Stimulated activated CD4-positive, alpha-beta T cell treated with anti-CD3 and anti-CD28 coated beads, Interleukin-15, amount 100 ng/mL, for 24 hours (primary cell): ENCODE measurements at regions not wholly inside any gene's neighbourhood (a gene's known extent, or its start where the extent isn't known, plus 50 kb on each side); places are given as distances from the start of the nearest gene placed in this dataset.
A peak's percentile ranks its signal among the peaks of the same experiment; 100 is the strongest.
"Not testable (repeated sequence)": the region's sequence is repeated elsewhere in the genome, so short reads cannot be mapped to it uniquely, and the experiment has no call there.

Source experiments
- DNase-seq: peaks from one replicate; pipeline ENCODE4 v3.0.0-alpha.2; 2020

DNA sequence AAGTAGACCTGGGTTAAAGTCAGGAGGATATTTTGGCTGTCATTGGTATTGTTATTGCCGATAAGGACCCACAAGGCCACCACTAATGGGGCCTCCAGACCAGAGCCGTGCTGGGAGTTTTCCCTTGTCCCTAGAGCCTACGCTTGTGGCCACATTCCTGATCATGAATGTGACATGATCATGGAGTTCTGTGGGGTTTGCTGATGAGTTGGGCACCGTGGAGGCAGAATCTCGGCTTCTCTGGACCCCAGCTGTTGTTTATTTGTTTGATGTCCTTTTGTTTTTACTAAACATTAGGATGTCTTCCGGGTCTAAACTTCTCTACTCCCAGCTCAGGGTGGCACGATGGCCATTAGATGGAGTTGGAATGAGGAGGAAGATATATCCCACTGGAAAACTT, 74.9 kb upstream of the TMPRSS2 start:
- DNase-seq, result no peak

DNA sequence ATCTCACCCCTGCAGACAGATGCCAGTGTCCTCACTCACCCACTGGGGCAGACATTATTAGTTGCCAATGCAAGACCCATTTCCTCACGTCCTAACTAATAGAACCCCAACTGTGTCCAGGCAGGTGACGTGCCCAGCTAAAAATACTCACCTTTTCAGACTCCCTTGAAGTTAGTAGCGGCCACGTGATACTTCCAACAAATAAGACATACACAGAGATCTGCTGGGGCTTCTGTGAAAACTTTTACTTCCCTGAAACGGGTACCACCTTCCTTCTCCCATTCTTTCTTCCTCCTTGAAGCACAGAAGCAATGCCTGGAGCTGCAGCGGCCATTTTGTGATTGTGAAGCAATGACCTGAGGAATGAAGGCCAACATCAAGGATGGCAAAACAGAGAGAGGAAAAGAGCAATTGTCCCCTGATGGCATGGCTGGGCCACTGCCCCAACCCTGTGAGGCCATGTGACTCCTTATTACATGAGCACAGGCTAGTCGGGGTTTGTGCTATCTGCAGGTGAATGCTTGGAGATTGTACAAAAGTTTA, 74.4 kb upstream of the TMPRSS2 start:
- DNase-seq, result no peak

DNA sequence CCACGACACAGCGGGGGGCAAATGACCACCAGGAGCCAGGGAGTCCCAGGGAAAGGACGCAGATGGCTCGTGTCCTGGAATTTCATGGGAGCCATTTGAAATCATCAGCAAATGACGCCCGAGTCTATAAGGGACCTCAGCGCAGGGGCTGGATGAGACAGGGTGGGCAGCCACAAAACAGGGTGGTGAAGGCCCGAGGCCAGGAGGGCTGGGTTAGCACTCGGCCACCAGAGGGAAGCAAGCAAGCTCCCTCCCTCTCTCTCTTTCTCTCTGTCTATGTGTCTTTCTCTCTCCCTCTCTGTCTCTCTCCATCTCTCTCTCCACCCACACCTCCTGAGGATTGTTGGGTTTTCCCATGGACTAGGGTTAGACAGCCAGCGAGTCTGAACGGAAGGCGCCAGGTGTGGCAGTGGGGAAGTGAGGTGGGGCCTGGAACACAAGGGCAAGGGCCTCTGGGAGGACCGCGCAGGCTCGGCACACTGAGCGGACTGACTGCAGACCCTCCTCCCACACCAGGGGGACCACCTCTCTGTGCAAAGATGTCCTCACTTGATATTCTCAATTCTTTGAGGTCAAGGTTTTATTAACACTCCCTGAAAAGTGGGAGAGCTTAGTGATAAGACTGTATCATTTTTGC, 73.8 kb upstream of the TMPRSS2 start:
- no peak for DNase-seq

DNA sequence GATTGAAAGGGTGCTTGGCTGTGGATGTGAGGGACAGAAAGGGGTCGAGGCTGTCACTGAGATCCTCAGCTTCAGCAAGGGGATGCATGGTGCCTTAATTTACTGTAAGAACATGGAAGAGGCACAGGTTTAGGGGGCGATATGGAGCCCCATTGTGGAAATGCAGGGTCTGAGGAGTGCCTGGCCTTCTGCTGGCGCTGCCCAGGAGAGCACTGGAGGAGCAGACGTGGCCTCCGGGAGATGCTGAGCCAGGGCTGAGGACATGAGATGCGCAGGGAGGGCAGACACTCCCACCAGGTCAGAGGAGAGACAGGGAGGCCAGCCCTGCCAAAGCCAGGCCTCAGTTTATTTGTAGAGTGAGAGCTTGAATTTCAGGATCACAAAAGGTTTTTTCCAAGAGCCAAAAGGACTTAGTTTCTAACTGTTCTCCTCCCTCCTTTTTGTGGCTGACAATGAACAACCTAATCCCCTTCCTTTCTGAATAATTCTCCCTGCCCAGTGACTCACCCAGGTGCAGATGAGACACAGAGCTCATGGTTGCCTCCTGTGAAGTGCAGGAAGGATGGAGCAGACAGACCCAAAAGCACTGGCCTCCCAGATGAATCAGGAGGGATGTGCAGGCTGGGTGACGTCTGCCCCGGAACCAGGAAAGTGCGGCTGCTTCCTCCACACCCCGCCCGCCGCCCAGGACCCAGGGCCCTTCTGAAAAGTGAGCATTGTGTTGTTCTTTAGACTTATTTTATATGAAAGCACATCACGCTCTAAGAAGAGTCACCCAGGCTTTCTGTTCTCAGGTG, 73.0 kb upstream of the TMPRSS2 start:
- no peak for DNase-seq

DNA sequence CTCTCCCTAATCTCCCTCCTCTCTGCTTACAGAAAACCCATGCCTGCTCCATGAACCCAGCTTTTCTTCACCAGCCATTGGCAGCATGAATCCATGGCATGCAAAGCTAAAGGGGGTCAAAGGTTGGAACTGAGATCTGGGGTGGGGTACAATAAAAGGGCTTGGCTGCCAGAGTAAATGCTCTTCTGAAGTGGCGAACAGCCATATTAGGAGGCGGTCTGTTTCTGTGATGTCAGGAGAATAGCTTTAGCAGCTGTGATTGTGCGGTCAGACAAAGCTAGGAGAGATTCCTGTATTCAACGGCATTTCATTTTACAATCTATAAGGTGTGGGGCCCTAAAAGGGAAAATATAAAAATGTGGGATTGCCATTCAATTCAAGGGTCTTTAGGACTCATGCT, 71.7 kb upstream of the TMPRSS2 start:
- no peak for DNase-seq

DNA sequence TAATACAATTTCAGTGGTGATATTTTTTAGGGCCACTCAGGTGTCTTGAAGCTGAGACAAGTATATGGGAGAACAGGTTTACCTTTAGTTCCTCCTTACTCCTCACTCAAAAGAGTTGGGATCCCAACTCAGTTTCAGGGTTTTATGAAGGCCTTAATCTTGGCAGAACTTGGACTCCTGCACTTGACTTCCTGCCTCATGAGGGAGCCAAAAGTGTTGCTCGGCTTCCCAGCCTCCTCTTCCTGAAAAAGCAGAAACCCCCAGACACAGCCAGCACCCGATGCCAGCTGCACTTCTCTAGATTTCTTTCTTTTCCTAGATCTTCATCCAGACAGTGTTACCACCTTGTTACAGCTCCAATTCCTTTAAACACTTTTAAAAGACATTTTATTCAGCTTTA, 70.8 kb upstream of the TMPRSS2 start:
- no peak for DNase-seq

DNA sequence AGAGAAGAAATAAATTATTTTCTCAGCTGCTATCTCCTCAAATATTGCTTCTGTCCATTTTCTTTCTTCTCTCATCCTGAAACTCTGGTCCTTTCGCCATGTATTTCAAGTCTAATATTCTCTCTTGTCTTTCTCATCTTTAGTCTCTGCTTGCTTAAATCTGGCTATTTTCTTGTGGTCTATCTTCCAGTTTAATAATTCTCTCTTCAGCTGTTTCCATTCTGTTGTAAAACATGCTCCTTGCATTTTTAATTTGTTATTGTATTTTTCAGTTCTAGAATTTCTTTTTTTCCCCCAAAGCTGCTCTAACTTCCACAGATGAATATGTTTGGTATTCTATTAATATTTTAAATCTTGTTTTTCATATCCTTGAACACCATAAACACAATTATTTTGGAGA, 70.1 kb upstream of the TMPRSS2 start:
- DNase-seq, result no peak

DNA sequence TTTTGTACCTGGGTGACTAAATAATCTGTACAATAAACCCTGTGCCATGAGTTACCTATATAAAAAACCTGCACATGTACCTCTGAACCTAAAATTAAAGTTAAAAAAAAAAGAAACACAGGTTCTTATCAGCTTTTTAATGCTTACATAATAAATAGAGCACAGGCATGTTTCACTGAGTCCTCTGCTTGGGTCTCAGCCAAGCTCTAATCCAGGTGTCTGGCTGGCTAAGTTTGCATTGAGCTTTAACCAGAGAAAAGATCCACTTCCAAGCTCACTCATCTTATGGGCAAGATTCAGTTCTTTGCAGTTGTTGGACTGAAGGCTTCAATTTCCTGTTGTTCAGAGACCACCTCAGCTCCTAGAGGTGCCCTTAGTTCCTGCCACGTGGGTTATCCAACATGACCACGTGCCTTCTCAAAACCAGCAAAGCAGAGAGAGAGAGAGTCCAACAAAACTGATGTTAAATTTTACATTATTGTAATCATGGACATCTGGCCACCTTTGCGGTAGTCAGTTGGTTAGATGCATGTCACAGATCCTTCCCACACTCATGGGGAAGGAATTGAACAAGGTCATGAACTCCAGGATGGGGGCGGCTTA, 68.2 kb upstream of the TMPRSS2 start:
- no peak for DNase-seq

DNA sequence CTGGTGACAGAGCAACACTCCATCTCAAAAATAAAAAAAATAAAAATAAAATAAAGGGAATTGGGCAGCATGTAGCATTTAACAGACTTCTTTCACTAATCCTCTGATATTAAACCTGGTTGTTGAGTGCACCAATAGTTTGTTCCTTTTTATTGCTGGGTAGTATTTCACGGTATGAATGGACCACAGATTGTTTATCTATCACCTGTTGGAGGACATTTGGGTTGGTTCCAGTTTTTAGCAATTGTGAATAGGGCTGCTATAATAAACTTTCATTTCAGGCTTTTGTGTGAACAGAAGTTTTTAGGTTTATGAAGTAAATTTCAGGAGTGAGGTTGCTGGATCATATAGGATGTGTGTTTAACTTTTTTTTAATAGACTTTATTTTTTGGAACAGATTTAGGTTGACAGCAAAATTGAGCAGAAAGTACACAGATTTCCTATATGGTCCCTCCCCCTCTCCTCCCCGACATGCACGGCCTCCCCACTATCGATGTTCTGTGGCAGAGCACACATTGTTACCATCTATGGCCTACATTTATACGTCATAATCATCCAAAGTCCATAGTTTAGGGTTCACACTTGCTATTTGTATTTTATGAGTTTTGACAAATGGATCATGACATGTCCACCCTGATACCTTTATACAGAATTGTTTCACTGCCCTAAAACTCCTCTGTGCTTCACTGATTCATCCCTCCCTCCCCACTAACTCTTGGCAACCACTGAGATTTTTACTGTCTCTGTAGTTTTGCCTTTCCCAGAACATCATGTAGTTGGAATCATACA, 66.1 kb upstream of the TMPRSS2 start:
- no peak for DNase-seq

DNA sequence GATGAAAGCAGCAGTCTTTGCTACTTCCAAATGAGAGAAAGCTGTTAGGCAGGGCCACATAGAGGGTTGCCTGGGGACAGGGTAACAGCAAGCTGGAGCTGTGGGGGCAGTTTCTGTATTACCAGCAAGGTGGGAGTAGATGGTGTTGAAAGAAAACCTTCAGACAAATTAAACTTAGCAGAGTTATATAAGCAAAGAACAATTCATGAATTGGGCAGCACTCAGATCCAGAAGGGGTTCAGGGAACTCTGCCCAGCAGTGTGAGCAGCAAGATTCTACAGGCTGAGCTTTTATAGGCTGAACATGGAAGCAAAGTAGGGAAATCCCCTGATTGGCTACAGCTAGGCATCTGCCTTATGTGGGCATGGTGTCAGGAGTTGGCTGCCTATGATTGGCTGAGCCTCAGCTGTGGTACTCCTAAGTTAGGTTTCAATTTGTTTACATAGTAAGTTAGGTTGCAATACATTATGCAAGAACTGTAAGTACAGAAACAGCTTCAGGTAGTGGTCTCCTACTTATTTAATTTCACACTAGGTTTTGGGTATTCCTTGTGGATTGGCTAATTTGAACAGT, 64.1 kb upstream of the TMPRSS2 start:
- no peak for DNase-seq

DNA sequence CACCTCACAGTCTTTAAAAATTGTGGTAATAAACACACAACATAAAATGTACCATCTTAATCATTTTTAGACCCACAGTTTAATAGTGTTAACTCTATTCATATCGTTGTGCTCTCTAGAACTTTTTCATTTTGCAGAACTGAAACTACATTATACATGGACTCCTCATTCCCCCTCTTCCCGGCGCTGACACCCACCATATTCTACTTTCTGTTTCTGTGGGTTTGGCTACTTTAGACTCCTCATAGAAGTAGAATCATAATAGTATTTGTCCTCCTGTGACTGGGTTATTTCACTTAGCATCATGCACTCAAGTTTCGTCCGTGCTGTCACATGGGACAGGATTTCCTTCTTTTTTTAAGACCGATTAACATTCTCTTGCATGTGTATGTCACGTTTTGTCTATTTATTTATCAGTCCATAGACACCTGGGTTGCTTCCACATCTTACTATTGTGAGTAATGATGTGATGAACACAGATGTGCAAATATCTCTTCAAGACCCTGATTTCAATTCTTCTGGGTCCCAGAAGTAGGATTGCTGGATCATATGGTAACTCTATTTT, 62.9 kb upstream of the TMPRSS2 start:
- no peak for DNase-seq

DNA sequence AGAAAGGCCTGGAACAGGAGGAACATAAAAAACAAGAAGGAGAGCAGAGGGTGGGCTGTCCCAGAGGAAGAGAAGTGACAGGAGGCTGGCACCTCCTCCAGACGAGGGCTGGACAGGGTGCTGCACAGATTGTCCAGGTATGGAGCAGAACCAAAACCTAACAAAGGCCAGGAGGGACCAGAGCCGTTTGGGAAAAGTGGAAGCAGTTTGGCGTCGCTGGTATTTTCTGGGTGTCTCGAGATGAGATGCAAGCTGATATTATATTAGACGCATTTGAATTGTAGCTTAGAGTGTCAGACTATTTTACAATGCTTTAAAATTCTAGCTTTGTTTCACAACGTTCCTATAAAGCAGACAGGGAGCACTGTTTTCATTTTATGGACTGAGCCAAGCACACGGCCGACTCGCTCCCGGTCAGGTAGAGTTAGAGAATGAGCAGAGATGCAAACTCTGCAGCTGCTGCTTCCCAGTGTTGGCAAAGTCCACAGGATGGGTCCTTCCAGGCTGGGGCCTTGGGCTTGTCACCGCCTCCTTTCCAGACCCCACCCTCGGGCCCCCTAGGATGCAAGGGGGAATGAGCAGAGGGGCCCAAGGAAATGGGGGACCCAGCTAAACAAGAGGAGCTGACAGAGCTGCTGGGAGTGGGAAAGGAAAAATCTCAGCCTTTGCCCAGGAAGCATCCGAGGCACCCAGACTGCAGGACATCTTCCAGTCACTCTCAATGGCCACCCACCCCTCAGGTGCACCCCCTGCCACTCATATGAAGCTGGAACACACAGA, 60.8 kb upstream of the TMPRSS2 start:
- no peak for DNase-seq

DNA sequence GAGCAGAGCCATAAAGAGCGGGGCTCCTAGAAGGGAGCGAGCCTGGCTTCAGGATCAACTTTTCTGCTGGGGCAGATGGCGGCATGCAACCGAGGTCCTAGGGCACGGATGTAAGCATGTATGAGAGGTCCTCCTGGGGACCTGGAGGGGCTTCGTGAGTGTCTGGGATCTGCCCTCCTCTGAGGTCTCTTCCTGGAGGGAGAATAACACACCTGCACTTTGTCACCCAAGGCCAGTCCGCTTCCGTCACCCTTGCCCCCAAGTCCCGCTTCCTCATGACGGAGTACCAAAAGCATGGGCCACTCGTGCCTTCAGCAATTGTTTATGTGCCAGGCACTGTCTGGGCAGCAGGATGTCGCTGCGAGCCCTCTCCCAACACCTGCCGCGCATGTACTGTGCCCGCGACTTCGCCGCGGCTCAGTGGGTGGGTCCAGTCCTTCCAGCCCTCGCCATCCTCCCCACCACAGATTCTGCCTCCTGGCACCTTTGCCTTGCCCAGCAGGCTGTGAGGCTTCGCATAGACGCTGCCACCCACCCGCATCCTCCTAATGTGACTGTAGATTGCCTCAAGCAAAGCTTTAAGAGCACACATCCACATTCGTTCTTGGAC, 60.0 kb upstream of the TMPRSS2 start:
- no peak for DNase-seq

DNA sequence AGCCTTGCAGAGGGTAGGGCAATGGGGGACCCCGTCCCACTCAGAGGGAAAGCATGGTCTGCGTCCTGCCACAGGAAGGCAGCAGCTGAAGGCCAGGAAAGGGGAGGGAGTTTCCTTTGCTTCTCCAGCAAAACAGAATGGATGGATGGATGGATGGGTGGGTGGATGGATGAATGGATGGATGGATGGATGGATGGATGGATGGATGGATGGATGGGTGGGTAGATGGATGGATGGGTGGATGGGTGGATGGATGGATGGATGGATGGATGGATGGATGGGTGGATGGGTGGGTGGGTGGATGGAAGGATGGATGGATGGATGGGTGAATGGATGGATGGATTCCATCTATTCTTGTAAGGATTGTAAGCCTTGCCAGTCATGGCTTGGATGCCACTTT, 59.3 kb upstream of the TMPRSS2 start:
- DNase-seq, result not testable (repeated sequence)

DNA sequence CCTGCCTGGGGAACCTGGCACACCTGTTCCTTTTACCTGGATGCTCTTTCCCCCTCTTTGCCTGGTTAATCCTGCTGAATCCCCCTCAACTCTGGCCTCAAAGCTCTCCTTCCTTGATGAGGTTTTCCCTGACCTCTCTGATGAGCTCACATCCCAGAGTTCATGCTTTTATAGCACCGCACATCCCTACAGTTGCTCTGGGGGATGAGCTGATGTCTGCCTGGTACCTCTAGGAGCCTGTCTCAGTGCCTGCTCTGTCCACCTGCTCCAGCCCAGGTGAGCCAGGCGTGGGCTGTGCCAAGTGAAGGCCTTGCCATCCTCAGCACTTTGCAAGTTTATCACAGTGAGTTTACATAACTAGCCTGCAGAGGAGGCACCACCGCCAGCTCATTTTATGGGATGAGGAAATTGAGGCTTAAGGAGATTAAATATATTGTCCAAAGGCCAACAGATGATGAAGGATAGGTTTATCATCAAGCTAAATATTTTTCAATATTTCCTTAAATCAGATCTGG, 58.6 kb upstream of the TMPRSS2 start:
- DNase-seq, result no peak

DNA sequence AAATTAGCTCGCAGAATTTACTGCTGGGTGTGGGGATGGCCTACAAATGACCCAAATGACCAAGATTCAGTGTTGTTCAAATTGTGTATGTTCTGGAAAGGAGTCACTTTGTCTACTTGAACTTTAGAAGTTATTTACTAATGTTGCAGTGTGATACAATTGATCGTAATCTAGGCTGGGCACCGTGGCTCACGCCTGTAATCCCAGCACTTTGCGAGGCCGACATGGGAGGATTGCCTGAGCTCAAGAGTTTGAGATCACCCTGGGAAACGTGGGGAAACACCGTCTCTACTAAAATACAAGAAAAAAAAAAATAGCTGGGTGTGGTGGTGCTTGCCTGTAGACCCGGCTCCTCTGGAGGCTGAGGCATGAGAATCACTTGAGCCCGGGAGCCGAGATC, 57.6 kb upstream of the TMPRSS2 start:
- no peak for DNase-seq

DNA sequence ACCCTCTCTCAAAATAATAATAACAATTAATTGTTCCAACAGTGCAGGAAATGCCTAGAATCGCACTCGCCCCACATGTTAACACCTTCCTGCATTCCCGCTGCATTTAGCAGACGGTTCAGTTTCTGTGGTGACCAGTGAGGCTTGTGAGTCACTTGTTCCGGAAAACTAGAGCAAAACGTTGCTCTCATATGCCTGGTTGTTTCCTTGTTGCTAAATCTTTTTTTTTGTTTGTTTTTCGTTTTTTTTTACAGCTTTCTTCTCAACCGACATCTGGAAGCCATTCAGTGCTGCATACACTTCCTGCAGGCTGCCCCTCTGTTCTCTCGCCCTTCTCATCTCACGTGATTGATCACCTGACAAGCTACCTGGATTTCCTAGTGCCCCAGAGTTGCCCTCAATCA, 56.9 kb upstream of the TMPRSS2 start:
- peak; percentile 24 for DNase-seq

DNA sequence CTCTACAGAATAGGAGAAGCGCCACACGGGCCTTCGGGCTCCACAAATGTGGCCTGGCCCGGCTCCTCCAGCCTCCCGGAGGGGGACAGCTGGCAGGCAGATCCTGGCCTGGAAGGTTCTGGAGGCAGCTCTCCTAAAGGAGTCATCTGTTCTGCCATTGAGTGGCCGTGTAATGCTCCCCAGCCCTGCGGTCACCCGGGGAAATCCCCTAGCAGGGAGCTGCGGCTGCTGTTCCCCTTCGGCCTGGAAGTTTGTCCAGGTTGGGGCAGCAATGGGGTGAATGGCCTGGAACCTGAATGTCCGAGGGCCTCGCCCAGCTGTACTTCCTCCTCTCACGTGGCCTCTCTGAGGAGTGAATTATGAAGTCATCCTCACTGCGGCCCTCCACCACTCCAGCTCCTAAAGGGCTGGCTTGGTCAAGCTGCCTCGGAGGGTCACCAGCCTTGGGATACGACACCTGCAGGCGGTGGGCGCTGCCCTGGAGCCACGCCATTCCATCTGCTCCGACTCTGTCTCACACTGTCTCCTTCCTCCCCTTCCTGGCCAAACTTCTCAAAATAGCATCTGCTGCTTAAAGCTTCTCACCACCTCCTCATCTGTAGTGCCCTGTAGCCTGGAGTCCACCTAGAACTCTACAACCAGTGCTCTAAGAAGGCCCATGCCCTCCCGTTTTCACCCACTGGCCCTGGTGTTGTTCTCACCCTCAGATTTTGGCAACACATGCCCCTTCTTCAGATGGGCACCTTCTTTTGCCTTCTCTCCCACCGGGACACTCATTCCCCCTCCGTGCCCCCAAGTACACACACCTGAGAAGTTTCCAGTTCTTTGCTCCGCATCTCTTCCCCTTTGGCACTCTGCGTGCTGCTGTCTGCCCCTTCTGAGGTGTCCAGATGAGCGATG, 54.4 kb upstream of the TMPRSS2 start:
- no peak for DNase-seq

DNA sequence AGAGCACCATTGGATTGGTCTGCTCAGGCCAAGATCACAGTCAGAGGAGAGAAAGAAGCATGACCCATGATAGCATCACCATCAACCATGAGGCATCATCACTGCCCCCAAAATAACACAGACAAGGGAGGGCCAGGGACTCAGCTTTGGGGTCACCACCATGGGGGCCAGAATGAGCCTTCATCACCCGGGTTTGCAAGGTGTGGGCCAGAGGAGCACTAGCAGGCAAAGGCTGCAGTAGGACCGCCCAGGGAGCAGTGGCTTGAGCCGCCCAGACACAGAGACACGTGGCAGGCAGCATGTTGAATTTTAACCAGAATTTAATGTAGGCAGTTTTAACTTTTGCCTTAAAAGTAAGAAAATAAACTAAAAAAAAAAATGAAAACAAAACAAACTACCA, 53.7 kb upstream of the TMPRSS2 start:
- DNase-seq, result no peak

DNA sequence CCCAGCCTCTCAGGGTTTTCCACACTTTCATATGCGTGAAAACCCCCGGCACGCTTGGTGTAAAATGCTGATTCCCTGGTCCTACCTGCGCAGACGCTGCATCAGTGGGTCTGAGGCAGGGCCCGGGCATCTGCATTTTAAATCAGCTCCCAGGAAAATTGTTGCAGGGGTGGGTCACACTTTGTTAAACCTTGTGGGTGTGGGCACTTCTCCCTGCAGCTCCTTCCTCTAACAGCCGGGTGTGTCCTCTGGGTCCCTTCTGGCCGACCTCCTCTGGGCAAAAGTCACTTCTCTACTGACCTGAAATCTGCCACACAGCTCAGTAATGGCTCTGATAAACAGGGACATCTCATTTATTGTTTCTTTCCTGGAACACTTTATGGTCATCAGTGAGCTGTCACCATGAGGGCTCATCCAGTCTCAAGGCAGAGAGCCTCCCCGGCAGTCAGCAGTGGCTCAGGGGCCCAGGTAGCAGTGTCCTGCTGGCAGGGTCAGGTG, 52.8 kb upstream of the TMPRSS2 start:
- no peak for DNase-seq
